Activated CD4-positive, alpha-beta T cell treated with anti-CD3 and anti-CD28 coated beads, Interleukin-2, amount 10 ng/mL, durations not matched to agents 24 days and 14 days (primary cell): ENCODE measurements at regions not wholly inside any gene's neighbourhood (a gene's known extent, or its start where the extent isn't known, plus 50 kb on each side); places are given as distances from the start of the nearest gene placed in this dataset.
"Not testable (repeated sequence)": the region's sequence is repeated elsewhere in the genome, so short reads cannot be mapped to it uniquely, and the experiment has no call there.

Experiments used
- DNase-seq: peaks from one replicate; pipeline ENCODE4 v3.0.0; 2022
- H3K27ac Mint-ChIP-seq: one replicate; pipeline ENCODE4 v1.8.0; 2022; ENCODE audit warnings: mild to moderate bottlenecking, mixed read lengths
- H3K27me3 Mint-ChIP-seq: one replicate; pipeline ENCODE4 v1.8.0; 2022; ENCODE audit warnings: mixed read lengths
- H3K36me3 Mint-ChIP-seq: one replicate; pipeline ENCODE4 v1.8.0; 2022; ENCODE audit warnings: low read depth, mild to moderate bottlenecking, mixed read lengths
- H3K4me1 Mint-ChIP-seq: one replicate; pipeline ENCODE4 v1.8.0; 2021; ENCODE audit warnings: mixed read lengths
- H3K4me3 Mint-ChIP-seq: one replicate; pipeline ENCODE4 v1.8.0; 2022; ENCODE audit warnings: mild to moderate bottlenecking, moderate library complexity, mixed read lengths
- H3K9me3 Mint-ChIP-seq: one replicate; pipeline ENCODE4 v1.8.0; 2021; ENCODE audit warnings: mixed read lengths
- intact Hi-C: fragments of 100-400 bp; cut with micrococcal nuclease; formaldehyde crosslinking; loops from one replicate; pipeline ENCODE4 v1.15.1; 2023

DNA sequence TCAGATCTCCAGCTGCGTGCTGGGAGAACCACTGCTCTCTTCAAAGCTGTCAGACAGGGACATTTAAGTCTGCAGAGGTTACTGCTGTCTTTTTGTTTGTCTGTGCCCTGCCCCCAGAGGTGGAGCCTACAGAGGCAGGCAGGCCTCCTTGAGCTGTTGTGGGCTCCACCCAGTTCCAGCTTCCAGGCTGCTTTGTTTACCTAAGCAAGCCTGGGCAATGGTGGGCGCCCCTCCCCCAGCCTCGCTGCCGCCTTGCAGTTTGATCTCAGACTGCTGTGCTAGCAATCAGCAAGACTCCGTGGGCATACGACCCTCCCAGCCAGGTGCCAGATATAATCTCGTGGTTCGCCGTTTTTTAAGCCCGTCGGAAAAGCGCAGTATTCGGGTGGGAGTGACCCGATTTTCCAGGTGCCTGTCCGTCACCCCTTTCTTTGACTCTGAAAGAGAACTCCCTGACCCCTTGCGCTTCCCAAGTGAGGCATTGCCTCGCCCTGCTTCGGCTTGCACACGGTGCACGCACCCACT is 288.2 kb downstream of the RASEF start:
- H3K4me3 Mint-ChIP-seq, H3K9me3 Mint-ChIP-seq, H3K4me1 Mint-ChIP-seq, intact Hi-C loops, DNase-seq, H3K27ac Mint-ChIP-seq, H3K27me3 Mint-ChIP-seq, H3K36me3 Mint-ChIP-seq: not testable (repeated sequence)

DNA sequence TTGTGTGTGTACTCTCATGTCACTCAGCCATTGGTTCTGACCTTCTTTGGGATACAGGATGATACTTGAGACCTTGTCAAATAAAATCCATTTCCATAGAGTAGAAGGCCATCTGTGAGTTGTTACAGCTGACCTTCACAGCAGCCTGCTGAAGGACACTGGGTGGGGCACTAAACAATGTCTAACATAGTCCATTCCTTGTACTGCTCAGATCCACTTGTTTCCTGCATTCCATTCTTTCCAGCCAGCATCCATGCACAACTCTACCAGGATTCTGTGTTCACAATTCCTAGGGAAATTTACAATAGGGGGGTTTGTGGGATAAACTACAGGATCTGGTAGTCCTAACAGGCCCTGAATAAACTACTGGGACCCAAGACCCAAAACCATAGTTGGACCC is 286.4 kb downstream of the RASEF start:
- H3K27ac Mint-ChIP-seq: no peak overlapping the region
- intact Hi-C loops: no loop called here
- H3K27me3 Mint-ChIP-seq: no peaks in the 10 kb centered on the region
- no peak for DNase-seq
- H3K4me3 Mint-ChIP-seq: no peak overlapping the region
- peaks cover 10% of the 10 kb centered on the region for H3K9me3 Mint-ChIP-seq
- H3K36me3 Mint-ChIP-seq: no peaks in the 10 kb centered on the region
- H3K4me1 Mint-ChIP-seq: no peaks in the 10 kb centered on the region

DNA sequence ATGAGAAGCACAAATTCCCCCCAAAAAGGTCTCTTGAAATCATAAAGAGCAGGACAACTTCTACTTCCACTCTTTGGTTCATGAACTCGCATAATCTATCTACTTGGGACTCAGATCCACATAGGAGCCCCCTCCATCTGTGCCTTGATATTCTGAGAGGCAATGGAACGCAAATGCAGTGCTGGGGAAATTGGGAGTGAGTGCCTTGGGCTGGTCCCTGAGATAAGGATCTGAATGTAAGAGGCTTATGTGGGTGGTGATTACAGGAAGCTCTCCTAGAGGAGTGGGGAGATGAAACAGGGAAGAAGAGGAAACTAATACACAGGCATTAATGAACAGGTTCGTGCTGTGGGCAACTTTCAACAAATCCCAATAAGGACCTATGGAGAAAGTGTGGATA is 285.6 kb downstream of the RASEF start:
- Mint-ChIP-seq H3K4me1 (no peaks in the 10 kb centered on the region), H3K27ac (no peak overlapping the region), H3K27me3 (no peaks in the 10 kb centered on the region), H3K4me3 (no peak overlapping the region), H3K9me3 (peaks cover 15% of the 10 kb centered on the region), H3K36me3 (no peaks in the 10 kb centered on the region)
- no peak for DNase-seq
- intact Hi-C loops: no loop called here

DNA sequence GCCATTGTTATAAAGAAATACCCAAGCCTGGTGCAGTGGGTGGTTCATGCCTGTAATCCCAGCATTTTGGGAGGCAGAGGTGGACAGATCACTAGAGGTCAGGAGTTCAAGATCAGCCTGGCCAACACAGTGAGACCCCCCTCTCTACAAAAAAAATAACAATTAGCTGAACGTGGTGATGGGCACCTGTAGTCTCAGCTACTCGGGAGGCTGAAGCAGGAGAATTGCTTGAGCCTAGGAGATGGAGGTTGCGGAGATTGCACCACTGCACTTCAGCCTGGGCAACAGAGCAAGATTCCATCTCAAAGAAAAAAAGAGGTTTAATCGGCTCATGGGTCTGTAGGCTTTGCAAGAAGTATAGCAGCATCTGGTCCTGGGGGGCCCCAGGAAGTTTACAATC is 284.0 kb downstream of the RASEF start:
- peaks cover 15% of the 10 kb centered on the region for H3K9me3 Mint-ChIP-seq
- H3K27ac Mint-ChIP-seq, H3K27me3 Mint-ChIP-seq, intact Hi-C loops, H3K4me1 Mint-ChIP-seq, H3K36me3 Mint-ChIP-seq, DNase-seq, H3K4me3 Mint-ChIP-seq: not testable (repeated sequence)

DNA sequence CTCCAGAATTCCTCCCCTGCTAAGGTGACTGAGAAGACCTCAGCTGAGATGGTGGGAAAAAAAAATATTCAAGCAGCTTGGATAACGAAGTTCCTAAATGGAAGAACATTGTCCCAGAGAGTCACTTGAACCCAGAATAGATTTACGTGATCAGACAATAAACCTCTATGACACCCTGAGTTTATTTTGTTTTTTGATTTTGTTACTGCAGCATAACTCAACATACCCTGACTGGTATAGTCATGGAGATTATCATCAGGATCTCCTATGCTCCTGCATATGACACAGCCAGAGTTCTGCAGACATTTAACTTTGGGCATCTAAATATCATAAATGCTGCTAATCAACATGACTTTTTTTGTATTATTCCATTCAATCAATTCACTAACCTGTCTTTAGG is 282.9 kb downstream of the RASEF start:
- Mint-ChIP-seq H3K4me3 (no peak overlapping the region), H3K4me1 (no peaks in the 10 kb centered on the region), H3K9me3 (peaks cover 15% of the 10 kb centered on the region), H3K27me3 (no peaks in the 10 kb centered on the region), H3K27ac (no peak overlapping the region), H3K36me3 (no peaks in the 10 kb centered on the region)
- intact Hi-C loops: no loop called here
- no peak for DNase-seq

DNA sequence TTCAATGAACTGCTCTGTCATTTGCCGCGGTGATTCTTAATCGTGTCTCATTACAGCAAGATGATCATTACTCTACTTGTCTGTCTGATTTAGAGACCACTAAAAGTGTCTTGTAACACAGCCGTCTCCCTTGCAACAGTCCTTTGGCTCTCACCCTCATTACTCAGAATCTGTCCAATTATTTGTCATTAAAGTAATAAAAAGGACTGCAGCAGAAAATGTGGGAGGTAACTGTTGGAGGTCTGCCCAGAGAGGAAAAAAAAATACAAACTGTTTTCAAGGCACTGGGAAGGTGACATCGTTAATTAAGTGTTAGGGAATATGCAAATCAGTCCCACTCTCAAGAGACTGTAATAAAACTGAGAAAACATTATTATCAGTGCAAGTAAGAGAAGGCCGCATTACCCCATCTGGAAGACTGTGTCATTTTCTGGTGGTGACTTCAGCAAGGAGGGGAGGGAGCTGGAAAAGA is 281.0 kb downstream of the RASEF start:
- no peak overlapping the region for H3K27ac Mint-ChIP-seq
- peaks cover 19% of the 10 kb centered on the region for H3K9me3 Mint-ChIP-seq
- no peaks in the 10 kb centered on the region for H3K27me3 Mint-ChIP-seq
- DNase-seq: no peak
- H3K36me3 Mint-ChIP-seq: no peaks in the 10 kb centered on the region
- H3K4me3 Mint-ChIP-seq: no peak overlapping the region
- no peaks in the 10 kb centered on the region for H3K4me1 Mint-ChIP-seq
- intact Hi-C loops: no loop called here

DNA sequence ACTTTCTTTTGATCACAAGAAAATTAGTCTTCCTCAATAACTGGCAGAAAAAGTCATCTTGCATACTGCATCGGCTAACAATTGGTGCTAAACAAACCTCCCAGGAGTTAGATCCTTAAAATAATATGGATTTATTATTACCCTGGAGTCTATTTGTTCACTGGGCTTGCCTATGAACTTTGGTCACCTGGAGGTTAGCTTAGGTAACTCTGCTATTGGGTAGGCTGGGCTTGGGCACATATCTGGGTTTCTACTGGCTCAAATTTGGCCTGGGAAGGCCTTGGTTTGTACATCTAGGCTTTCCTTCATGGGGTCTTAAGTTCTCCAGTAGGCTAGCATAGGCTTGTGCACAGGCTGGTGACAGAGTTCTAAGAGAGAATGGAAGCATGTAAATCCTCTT is 279.9 kb downstream of the RASEF start:
- Mint-ChIP-seq H3K36me3 (no peaks in the 10 kb centered on the region), H3K4me3 (no peak overlapping the region), H3K27ac (no peak overlapping the region), H3K9me3 (peaks cover 11% of the 10 kb centered on the region), H3K4me1 (no peaks in the 10 kb centered on the region), H3K27me3 (no peaks in the 10 kb centered on the region)
- DNase-seq: no peak
- intact Hi-C loops: no loop called here

DNA sequence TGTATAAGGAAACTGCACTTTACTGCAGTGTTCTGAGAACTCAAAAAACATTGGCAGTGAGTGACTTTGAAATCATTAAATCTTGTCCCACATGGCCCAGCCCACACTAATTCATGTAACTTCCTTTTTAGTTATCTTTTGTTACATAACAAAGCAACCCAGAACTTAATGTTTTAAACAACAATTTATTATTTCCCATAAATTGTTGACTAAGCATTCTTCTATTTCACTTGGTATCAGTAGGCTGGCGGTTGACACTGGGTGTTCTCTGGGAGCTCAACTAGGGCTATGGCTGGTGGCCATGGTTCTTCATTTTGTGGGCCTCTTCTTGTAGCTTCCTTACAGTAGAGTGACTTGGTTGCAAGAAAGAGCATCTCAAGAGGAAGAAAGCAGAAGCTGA is 278.4 kb downstream of the RASEF start:
- Mint-ChIP-seq H3K9me3 (peaks cover 11% of the 10 kb centered on the region), H3K4me3 (no peak overlapping the region), H3K27me3 (no peaks in the 10 kb centered on the region), H3K27ac (no peak overlapping the region), H3K4me1 (no peaks in the 10 kb centered on the region), H3K36me3 (no peaks in the 10 kb centered on the region)
- intact Hi-C loops: no loop called here
- no peak for DNase-seq

DNA sequence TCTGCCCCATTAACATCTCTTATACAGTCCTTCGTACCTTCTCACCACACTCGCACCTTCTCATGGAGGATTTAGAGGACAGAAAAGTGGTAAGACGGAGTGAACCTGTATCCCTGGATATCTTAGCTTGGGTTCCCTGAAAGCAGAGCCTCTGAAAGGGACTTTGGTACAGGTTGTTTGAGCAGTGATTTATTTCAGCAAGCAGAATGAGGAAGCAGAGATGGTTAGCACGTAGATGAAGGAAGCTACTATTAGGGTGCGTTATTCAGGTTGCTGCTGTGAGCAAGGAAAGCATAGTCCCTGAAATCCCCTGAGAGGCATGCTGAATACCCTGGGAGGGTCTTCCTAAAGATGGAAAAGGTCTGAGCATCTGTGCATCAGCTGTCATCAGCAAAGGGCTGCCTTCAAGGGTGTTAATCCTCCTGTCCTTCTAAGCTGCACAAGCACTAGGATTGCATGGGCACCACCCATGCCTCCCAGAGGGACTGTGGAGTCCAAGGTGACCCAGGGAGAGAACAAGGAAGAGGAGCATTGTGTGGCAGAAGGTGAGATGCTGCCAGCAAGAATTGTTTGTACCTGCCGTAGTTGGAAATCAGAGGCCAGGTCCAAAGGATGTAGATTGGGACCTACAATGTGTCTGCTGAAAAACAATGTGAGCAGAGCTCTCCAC is 273.7 kb downstream of the RASEF start:
- Mint-ChIP-seq H3K27me3 (no peaks in the 10 kb centered on the region), H3K27ac (no peak overlapping the region), H3K4me3 (no peak overlapping the region), H3K9me3 (peaks cover 4% of the 10 kb centered on the region), H3K36me3 (no peaks in the 10 kb centered on the region), H3K4me1 (peaks cover 3% of the 10 kb centered on the region)
- intact Hi-C loops: no loop called here
- no peak for DNase-seq

DNA sequence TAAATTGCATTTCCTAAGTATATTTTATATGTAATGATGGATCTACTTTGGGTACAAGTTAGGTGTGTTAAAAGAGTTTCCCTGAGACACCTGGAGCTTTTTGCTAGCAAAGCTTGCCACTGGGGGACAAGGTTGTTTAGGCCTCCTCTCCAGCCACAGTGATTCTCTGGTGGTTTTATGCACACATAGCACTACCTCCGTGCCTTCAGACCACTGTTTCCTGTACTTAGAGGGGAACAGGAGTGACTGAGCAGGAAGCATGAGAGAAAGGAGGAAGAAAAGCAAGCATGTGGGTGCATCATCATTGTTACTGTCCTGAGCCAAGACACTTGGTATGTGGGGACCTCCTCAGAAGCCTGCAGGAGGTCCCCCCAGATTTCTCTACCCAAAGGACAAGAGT is 272.1 kb downstream of the RASEF start:
- H3K4me1 Mint-ChIP-seq: peaks cover 3% of the 10 kb centered on the region
- intact Hi-C loops: no loop called here

DNA sequence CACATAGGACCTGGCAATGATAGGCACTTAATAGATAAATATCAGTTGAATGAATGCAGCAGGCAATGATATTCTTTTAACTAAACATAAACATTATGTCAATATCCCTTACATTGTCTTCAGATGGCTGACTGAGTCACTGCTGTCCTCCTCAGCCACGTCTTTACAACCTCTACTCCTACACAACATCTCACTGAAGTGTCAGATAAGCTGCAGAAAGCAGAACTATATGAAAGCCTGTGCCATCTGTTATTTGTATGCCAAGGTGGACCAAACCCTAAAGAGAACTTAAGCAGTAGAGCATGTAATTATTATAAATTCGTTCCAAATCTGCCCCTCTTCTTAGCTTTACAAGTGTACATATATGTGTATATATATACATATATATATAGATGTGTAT is 271.2 kb downstream of the RASEF start:
- peaks cover 3% of the 10 kb centered on the region for H3K4me1 Mint-ChIP-seq

More for the DNA sequence above, 272.1 kb downstream of the RASEF start:
- H3K27ac Mint-ChIP-seq: no peak overlapping the region
- no peak overlapping the region for H3K4me3 Mint-ChIP-seq
- no peaks in the 10 kb centered on the region for H3K36me3 Mint-ChIP-seq
- DNase-seq: no peak
- H3K27me3 Mint-ChIP-seq: no peaks in the 10 kb centered on the region
- H3K9me3 Mint-ChIP-seq: peaks cover under 1% of the 10 kb centered on the region

DNA sequence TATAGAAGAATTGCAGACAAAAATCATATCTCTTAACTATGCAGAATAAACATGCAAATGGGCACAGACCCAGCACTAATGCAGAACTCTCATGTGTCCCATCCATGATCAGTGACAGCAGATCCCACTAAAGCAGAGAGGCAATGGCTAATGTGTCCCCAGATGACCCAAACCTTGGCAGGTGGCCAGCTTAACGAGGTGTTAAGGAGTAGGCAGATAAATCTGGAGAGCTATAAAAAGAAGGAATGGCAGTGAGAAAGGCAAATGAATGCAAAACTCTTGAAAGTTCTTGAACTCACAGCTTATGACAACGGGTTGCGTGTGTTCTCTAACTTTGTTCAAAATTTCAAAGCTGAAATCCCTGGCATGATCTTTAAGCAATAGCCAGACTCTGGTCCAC is 265.4 kb downstream of the RASEF start:
- no peaks in the 10 kb centered on the region for H3K27me3 Mint-ChIP-seq
- no peak overlapping the region for H3K27ac Mint-ChIP-seq
- no peak overlapping the region for H3K4me3 Mint-ChIP-seq
- DNase-seq: no peak
- H3K9me3 Mint-ChIP-seq: no peaks in the 10 kb centered on the region
- intact Hi-C loops: no loop called here
- no peaks in the 10 kb centered on the region for H3K4me1 Mint-ChIP-seq
- H3K36me3 Mint-ChIP-seq: no peaks in the 10 kb centered on the region

More for the DNA sequence above, 271.2 kb downstream of the RASEF start:
- Mint-ChIP-seq H3K4me3 (no peak overlapping the region), H3K27ac (no peak overlapping the region), H3K36me3 (no peaks in the 10 kb centered on the region), H3K27me3 (no peaks in the 10 kb centered on the region), H3K9me3 (no peaks in the 10 kb centered on the region)
- DNase-seq: no peak
- intact Hi-C loops: no loop called here

DNA sequence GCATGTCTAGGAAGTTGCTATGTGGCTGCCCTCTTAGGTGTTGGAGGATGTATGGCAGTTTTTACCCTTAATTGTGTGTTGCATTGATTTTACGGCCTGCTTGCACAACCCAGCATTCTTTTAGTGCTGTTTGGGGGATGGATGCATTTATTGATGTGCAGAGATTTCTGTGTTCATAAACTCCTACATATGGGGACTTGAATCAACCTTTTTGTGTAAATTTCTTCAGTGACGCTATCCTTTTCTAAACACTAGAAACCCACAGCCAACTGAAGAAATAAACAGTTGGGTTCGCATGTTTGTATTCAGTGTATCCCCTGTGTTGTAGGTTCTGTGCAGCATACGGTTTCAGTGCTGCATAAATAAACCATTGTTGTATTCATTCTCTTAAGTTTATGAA is 263.7 kb downstream of the RASEF start:
- H3K9me3 Mint-ChIP-seq: no peaks in the 10 kb centered on the region
- H3K36me3 Mint-ChIP-seq: no peaks in the 10 kb centered on the region
- H3K4me3 Mint-ChIP-seq: no peak overlapping the region
- intact Hi-C loops: no loop called here
- no peak overlapping the region for H3K27ac Mint-ChIP-seq
- no peaks in the 10 kb centered on the region for H3K4me1 Mint-ChIP-seq
- no peaks in the 10 kb centered on the region for H3K27me3 Mint-ChIP-seq
- no peak for DNase-seq

DNA sequence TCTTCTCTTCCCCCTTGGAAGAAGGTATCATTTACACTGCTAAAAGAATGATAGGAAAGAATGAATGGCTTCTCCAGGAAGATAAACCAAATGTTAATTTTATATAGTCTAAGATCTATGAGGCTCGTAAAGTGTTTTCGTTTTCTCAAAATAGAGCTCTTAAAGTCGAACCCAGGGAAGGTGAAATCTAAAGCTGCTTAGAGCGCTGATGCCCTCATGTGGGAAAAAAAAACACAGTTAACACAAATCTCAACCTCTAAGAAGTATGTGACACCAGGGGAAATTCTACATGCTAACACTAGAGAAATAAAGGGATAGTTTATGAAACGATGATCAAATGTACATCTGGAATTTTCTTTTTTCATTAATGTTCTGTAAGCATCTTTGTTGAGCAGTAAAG is 257.9 kb downstream of the RASEF start:
- no peak overlapping the region for H3K4me3 Mint-ChIP-seq
- no peak for DNase-seq
- no peaks in the 10 kb centered on the region for H3K27me3 Mint-ChIP-seq
- no peaks in the 10 kb centered on the region for H3K4me1 Mint-ChIP-seq
- H3K36me3 Mint-ChIP-seq: no peaks in the 10 kb centered on the region
- no peak overlapping the region for H3K27ac Mint-ChIP-seq
- intact Hi-C loops: no loop called here
- H3K9me3 Mint-ChIP-seq: no peaks in the 10 kb centered on the region

DNA sequence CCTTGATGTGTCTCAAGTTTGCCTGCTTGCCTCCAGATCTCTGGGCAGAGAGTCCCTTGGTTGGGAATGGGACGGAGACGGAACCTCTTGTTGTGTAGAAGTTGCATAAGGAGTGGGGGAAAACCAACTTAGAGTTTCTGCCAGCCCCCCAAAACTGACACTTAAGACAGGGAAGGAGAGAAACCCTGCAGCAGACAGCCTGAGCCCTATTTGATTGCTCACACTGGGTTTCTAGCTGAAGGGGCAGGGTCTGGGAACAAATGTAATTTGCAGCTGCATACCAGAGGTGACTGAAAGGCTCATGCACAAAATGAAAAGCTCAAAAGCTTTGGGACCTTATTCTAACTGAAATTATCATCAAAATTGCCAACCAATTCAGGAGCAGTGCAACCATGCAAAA is 254.5 kb downstream of the RASEF start:
- H3K4me3 Mint-ChIP-seq: no peak overlapping the region
- no peaks in the 10 kb centered on the region for H3K27me3 Mint-ChIP-seq
- intact Hi-C loops: no loop called here
- no peaks in the 10 kb centered on the region for H3K4me1 Mint-ChIP-seq
- H3K9me3 Mint-ChIP-seq: no peaks in the 10 kb centered on the region
- no peak for DNase-seq
- H3K27ac Mint-ChIP-seq: no peak overlapping the region
- H3K36me3 Mint-ChIP-seq: no peaks in the 10 kb centered on the region
